ENCODE measurements at regions not wholly inside any gene's neighbourhood (a gene's known extent, or its start where the extent isn't known, plus 50 kb on each side); places are given as distances from the start of the nearest gene placed in this dataset.
"Not testable (repeated sequence)": the region's sequence is repeated elsewhere in the genome, so short reads cannot be mapped to it uniquely, and the experiment has no call there.

DNA sequence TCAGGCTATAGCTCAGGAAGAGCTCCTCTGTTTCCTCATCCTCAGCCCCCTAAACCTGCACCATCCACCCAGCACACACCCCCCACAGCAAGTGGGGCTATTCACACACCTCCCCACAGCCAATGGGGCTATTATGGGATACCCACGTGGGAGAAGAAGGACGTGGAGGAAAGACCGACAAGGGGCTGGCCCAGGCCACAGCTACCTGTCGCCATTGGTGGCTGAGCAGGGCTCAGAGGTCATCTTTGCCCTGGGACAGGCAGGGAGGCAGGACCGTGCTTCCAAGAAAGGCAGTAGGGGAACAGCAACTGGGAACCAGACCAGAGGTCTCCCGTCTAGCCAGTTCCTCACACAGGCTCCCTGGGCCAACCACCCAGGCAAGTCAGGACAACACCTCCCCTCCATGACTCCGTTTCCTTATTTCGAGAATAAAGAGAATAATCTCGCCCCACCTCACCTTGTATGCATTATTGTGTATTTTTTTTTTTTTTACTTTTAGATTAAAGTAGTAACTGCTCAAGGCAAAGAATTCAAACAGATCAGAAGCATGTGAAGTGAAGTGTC is 92.3 kb upstream of the TARDBP start:
- ChIA-PET CTCF (interaction anchor here (0.9 to 1.0 kb wide), 2 partner anchors 21 to 53 kb away, joined by 3 to 5 read pairs; no protein-coding TSS in a partner anchor), POLR2A (no interaction called here)
- no peak for DNase-seq (ENCODE audit: low read depth, low spot score)

DNA sequence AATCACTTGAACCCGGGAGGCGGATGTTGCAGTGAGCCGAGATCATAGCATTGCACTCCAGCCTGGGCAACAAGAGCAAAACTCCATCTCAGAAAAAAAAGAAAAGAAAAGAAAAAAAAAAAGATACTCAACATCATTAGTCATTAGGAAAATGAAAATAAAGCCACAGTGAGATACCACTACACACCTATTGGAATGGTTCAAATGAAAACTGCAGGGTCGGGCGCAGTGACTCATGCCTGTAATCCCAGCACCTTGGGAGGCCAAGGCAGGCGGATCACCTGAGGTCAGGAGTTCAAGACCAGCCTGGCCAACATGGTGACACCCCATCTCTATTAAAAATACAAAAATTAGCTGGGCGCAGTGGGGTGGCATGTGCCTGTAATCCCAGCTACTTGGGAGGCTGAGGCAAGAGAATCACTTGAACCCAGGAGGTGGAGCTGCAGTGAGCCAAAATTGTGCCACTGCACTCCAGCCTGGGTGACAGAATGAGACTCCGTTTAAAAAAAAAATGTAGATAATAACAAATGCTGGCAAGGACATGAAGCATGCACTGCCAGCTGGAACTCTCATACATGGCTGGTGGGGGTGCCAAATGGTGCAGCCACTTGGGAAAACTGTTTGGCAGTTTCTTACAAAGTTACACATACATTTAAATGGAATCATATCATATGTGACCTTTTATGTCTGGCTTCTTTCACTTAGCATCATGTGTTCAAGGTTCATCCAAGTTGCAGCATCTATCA is 90.0 kb upstream of the TARDBP start:
- POLR2A ChIA-PET; CTCF ChIA-PET; DNase-seq (ENCODE audit: low read depth, low spot score); H3K9me3 ChIP-seq (ENCODE audit: control insufficient read depth, insufficient read depth, low read length); H3K4me3 ChIP-seq (ENCODE audit: low read depth, low read length); H3K27ac ChIP-seq (ENCODE audit: low read depth, low read length): not testable (repeated sequence)
- peaks cover 18% of the 10 kb centered on the region for H3K27me3 ChIP-seq (ENCODE audit: control insufficient read depth, insufficient read depth, low read length)

More for the DNA sequence above, 92.3 kb upstream of the TARDBP start:
- H3K27ac ChIP-seq (ENCODE audit: low read depth, low read length): no peak overlapping the region
- no peak overlapping the region for H3K4me3 ChIP-seq (ENCODE audit: low read depth, low read length)
- peaks cover 21% of the 10 kb centered on the region for H3K27me3 ChIP-seq (ENCODE audit: control insufficient read depth, insufficient read depth, low read length)
- H3K9me3 ChIP-seq (ENCODE audit: control insufficient read depth, insufficient read depth, low read length): no peaks in the 10 kb centered on the region
- TF ChIP-seq, protein P1, sequence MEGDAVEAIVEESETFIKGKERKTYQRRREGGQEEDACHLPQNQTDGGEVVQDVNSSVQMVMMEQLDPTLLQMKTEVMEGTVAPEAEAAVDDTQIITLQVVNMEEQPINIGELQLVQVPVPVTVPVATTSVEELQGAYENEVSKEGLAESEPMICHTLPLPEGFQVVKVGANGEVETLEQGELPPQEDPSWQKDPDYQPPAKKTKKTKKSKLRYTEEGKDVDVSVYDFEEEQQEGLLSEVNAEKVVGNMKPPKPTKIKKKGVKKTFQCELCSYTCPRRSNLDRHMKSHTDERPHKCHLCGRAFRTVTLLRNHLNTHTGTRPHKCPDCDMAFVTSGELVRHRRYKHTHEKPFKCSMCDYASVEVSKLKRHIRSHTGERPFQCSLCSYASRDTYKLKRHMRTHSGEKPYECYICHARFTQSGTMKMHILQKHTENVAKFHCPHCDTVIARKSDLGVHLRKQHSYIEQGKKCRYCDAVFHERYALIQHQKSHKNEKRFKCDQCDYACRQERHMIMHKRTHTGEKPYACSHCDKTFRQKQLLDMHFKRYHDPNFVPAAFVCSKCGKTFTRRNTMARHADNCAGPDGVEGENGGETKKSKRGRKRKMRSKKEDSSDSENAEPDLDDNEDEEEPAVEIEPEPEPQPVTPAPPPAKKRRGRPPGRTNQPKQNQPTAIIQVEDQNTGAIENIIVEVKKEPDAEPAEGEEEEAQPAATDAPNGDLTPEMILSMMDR (IDR thresholded peaks at IDR 0.05; ENCODE audit: low read depth, low read length): no peak

DNA sequence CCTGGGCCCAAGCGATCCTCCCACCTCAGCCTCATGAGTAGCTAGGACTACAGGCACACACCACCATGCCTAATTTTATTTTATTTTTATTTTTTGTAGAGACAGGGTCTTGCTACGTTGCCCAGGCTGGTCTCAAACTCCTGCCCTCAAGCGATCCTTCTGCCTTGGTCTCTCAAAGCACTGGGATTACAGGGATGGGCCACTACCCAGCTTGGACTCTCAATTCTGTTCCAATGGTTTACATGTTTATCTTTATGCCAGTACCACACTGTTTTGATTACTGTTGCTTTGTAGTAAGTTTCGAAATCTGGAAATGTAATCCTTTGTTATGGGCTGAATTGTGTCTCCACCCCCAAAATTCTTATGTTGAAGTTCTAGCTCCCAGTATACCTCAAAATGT is 88.4 kb upstream of the TARDBP start:
- TF ChIP-seq, protein P1 (IDR thresholded peaks at IDR 0.05; ENCODE audit: low read depth, low read length): no peak
- ChIA-PET POLR2A (no interaction called here), CTCF (no interaction called here)
- H3K27me3 ChIP-seq (ENCODE audit: control insufficient read depth, insufficient read depth, low read length): peaks cover 10% of the 10 kb centered on the region
- no peak overlapping the region for H3K27ac ChIP-seq (ENCODE audit: low read depth, low read length)
- H3K4me3 ChIP-seq (ENCODE audit: low read depth, low read length): no peak overlapping the region
- H3K9me3 ChIP-seq (ENCODE audit: control insufficient read depth, insufficient read depth, low read length): peaks cover 7% of the 10 kb centered on the region
- no peak for DNase-seq (ENCODE audit: low read depth, low spot score)

DNA sequence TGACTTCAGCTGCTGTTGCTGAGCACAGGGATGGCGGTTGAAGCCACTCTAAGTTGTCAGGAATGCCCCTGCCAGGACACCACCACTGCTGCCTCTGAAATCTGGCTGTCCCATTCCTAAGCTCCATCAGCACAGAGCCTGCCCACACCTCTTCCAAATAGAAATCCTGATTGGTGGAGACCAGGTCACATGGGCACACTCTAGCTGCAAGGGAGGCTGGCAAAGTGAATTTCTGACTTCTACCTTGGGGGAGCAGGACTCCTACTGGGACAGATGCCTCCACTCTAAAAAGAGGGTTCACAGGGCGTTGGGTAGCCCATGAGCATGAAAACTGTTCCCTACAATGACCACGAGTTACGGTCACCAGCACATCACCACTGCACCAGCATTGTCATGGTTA is 83.8 kb upstream of the TARDBP start:
- CTCF ChIA-PET: no interaction called here
- peaks cover 7% of the 10 kb centered on the region for H3K27me3 ChIP-seq (ENCODE audit: control insufficient read depth, insufficient read depth, low read length)
- TF ChIP-seq, protein P1 (IDR thresholded peaks at IDR 0.05; ENCODE audit: low read depth, low read length): no peak
- H3K9me3 ChIP-seq (ENCODE audit: control insufficient read depth, insufficient read depth, low read length): peaks cover 9% of the 10 kb centered on the region
- no peak overlapping the region for H3K4me3 ChIP-seq (ENCODE audit: low read depth, low read length)
- POLR2A ChIA-PET: no interaction called here
- H3K27ac ChIP-seq (ENCODE audit: low read depth, low read length): no peak overlapping the region
- DNase-seq (ENCODE audit: low read depth, low spot score): no peak

DNA sequence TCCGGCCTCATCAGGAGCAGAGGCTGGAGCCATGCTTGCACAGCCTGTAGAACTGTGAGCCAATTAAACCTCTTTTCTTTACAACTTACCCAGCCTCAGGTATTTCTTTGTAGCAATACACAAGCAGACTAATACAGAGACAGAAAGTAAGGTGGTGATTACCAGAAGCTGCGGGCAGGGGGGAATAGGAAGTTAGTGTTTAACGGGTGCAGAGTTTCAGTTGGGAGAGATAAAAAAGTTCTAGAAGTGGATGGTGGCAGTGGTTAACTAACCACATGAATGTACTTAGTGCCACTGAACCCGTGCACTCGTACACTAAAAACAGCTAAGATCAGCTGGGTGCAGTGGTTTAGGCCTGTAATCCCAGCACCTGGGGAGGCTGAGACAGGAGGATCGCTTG is 80.4 kb upstream of the TARDBP start:
- Histone ChIP-seq H3K4me3 (ENCODE audit: low read depth, low read length) (no peak overlapping the region), H3K27me3 (ENCODE audit: control insufficient read depth, insufficient read depth, low read length) (peaks cover 6% of the 10 kb centered on the region), H3K9me3 (ENCODE audit: control insufficient read depth, insufficient read depth, low read length) (peaks cover 9% of the 10 kb centered on the region), H3K27ac (ENCODE audit: low read depth, low read length) (no peak overlapping the region)
- CTCF ChIA-PET: no interaction called here
- POLR2A ChIA-PET: no interaction called here
- DNase-seq (ENCODE audit: low read depth, low spot score): no peak
- TF ChIP-seq, protein P1 (IDR thresholded peaks at IDR 0.05; ENCODE audit: low read depth, low read length): no peak
